IPS-18a (cell line): ENCODE measurements at regions not wholly inside any gene's neighbourhood (a gene's known extent, or its start where the extent isn't known, plus 50 kb on each side); places are given as distances from the start of the nearest gene placed in this dataset.

Source experiments
- H3K27ac ChIP-seq: one replicate; pipeline ENCODE4 v1.5.1; 2013; ENCODE audit warnings: low read length
- H3K27me3 ChIP-seq: one replicate; pipeline ENCODE4 v1.6.1; 2013; ENCODE audit warnings: mild to moderate bottlenecking, low read length; ENCODE audit not compliant: control insufficient read depth, insufficient read depth
- H3K36me3 ChIP-seq: one replicate; pipeline ENCODE4 v1.6.1; 2013; ENCODE audit warnings: low read depth, low read length; ENCODE audit not compliant: control insufficient read depth
- H3K4me1 ChIP-seq: one replicate; pipeline ENCODE4 v1.6.1; 2013; ENCODE audit warnings: low read depth, low read length; ENCODE audit not compliant: control insufficient read depth
- H3K4me3 ChIP-seq: one replicate; pipeline ENCODE4 v1.5.1; 2013; ENCODE audit warnings: low read length
- H3K9ac ChIP-seq: one replicate; pipeline ENCODE4 v1.6.1; 2013; ENCODE audit warnings: mild to moderate bottlenecking, low read length, moderate library complexity
- H3K9me3 ChIP-seq: one replicate; pipeline ENCODE4 v1.6.1; 2013; ENCODE audit warnings: low read depth, low read length; ENCODE audit not compliant: control insufficient read depth

DNA sequence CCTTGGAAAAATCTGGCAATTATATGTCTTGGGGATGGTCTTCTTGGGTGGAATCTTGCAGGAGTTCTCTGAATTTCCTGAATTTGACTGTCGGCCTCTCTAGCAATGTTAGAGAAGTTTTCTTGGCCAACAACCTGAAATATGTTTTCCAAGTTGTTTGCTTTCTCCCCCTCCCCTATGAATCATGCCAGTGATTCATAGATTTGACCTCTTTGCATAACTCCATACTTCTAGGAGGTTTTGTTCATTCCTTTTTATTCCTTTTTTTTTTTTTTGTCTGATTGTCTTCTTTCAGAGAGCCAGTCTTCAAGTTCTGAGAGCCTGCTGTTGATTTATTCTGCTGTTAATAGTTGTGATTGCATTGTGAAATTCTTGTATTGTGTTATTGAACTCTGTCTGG is 56.7 kb upstream of the SLC44A1 start:
- no peaks in the 10 kb centered on the region for H3K9me3 ChIP-seq
- H3K27ac ChIP-seq: no peak overlapping the region
- H3K27me3 ChIP-seq: no peaks in the 10 kb centered on the region
- no peaks in the 10 kb centered on the region for H3K4me1 ChIP-seq
- H3K4me3 ChIP-seq: no peak overlapping the region
- no peak overlapping the region for H3K9ac ChIP-seq
- H3K36me3 ChIP-seq: no peaks in the 10 kb centered on the region

DNA sequence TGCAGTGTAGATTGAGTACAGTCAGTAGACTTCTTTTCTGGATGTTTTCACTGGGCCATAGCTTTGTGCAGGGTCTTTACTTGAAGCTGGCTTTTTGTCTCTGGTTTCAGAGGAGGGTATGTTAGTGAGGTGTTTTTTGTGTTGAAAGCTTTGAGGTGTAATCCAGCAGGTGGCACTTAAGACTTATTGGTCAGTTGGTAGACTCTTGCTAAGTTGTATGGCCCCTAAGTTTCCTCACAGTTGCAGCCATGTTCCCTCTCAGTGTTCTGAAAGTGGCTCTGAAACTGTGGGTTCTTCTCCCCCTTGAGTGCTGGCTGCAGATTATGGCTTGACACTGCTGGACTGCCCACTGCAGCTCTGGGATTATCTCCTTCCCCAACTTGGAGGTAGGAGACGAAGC is 55.7 kb upstream of the SLC44A1 start:
- no peak overlapping the region for H3K9ac ChIP-seq
- H3K27ac ChIP-seq: no peak overlapping the region
- no peaks in the 10 kb centered on the region for H3K27me3 ChIP-seq
- no peaks in the 10 kb centered on the region for H3K4me1 ChIP-seq
- H3K36me3 ChIP-seq: no peaks in the 10 kb centered on the region
- no peaks in the 10 kb centered on the region for H3K9me3 ChIP-seq
- H3K4me3 ChIP-seq: no peak overlapping the region

DNA sequence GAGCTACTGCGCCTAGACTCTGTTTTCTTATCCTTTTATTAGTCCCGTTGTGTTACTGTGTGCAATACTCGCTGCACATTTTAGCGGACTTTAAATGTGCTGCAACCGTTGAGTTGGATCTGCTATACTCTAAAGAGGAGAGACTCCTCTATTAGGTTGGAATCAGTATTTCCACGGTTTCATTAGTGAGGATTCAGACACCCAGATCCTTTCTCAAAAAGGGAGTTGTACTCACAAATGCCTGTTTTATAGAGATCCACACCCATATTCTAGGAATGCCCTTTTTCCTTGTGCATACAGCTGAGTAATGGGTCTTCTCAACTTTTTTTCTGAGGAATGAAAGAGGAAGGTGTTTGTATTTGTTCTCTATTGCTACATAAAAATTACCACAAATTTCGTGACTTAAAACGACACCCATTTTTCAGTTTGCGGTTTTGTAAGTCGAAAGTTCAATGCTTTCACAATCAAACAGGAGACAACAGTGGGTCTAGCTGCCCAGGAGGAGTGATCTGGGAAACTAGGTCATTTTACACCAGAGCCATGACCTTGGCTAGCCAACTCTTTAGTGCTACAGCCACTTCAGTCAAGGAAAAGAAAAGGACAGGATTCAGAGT is 52.8 kb upstream of the SLC44A1 start:
- Histone ChIP-seq H3K9ac (no peak overlapping the region), H3K36me3 (no peaks in the 10 kb centered on the region), H3K4me3 (no peak overlapping the region), H3K27me3 (no peaks in the 10 kb centered on the region), H3K27ac (no peak overlapping the region), H3K9me3 (no peaks in the 10 kb centered on the region), H3K4me1 (no peaks in the 10 kb centered on the region)

DNA sequence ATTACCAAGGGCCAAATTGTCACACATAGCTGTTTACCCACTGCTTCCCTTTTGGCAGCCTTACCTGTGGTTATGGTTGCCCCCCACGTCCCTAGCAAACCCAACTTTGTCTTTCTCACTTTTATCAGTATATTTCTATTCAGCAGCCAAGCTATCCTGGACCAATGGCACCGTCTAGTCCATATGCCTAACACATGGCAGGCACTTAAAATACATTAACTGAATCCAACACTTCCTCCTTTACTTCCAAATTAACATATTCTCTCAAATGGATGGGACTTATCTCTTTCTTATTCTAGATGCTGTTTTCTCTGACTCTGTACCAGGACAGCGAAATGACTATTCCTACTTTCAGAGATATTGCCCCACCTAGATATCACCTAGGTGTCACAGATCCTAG is 50.9 kb upstream of the SLC44A1 start:
- Histone ChIP-seq H3K27me3 (no peaks in the 10 kb centered on the region), H3K9me3 (no peaks in the 10 kb centered on the region), H3K36me3 (no peaks in the 10 kb centered on the region)

DNA sequence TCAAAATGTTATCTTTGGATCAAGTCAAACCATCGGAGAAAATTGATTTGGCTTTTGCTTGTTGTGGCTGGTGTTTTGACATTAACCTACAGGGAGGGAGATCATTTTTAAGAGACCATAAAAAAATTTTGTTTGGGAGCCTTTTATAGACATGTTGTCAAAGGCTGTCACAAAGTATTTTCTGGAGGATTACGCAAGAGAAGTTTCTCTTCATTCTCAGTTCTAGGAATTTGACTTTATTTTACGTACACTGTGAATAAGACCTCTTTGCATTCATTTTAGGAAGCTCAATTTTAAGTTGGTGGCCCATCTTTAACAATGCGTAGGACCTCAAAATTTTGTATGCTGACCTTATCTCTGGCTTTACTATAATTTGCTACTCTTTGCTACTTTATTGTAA is 50.2 kb upstream of the SLC44A1 start:
- Histone ChIP-seq H3K36me3 (no peaks in the 10 kb centered on the region), H3K9me3 (no peaks in the 10 kb centered on the region), H3K4me1 (no peaks in the 10 kb centered on the region), H3K27ac (no peak overlapping the region), H3K9ac (no peak overlapping the region), H3K27me3 (no peaks in the 10 kb centered on the region), H3K4me3 (no peak overlapping the region)

More for the DNA sequence above, 50.9 kb upstream of the SLC44A1 start:
- Histone ChIP-seq H3K4me1 (no peaks in the 10 kb centered on the region), H3K4me3 (no peak overlapping the region), H3K27ac (no peak overlapping the region), H3K9ac (no peak overlapping the region)
